GM12892 (cell line): ENCODE measurements at regions not wholly inside any gene's neighbourhood (a gene's known extent, or its start where the extent isn't known, plus 50 kb on each side); places are given as distances from the start of the nearest gene placed in this dataset.

Experiments used
- POLR2A ChIP-seq: IDR thresholded peaks from 2 replicates; pipeline ENCODE4 v1.6.1; 2011; ENCODE audit warnings: low read depth, low read length, control low read depth
- POLR2AphosphoS5 ChIP-seq: IDR thresholded peaks from 2 replicates; pipeline ENCODE4 v1.6.1; 2011; ENCODE audit warnings: low read depth, low read length, control low read depth
- TAF1 ChIP-seq: IDR thresholded peaks from 2 replicates; pipeline ENCODE4 v1.6.1; 2011; ENCODE audit warnings: low read depth, mild to moderate bottlenecking, control low read depth, low read length, borderline replicate concordance

DNA sequence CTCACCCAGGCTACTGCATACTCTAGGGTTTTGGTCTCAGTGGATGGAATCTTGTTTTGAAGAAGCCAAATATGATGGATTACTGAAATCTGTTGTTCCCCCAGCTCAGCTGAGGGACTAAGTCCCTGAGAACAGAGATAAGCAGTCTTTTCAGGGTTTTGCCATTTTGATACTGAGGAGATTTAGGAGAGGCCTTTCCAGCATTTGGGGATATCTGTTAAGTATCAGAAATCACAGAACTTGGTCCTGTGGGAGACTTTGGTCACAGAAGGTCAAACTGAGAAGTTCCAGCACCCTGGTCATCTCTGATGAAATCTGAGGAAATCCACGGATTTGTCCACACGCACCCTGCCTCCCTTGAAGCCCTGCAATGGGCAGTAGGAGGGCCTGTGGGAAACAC, 181.0 kb upstream of the GADL1 start:
- no peak for TF ChIP-seq POLR2AphosphoS5
- no peak for TF ChIP-seq POLR2A
- TF ChIP-seq TAF1: no peak
